Transverse colon (tissue), 4 donors: ENCODE measurements at regions not wholly inside any gene's neighbourhood (a gene's known extent, or its start where the extent isn't known, plus 50 kb on each side); places are given as distances from the start of the nearest gene placed in this dataset.

ENCODE experiments used
- CTCF ChIP-seq, 5 experiments: fragments of 200-600 bp in 3 of 5; fragments of 450-650 bp in 2 of 5; sonication (generic) in 3 of 5; IDR thresholded peaks; 1 replicate in 2 of 5; 2 replicates in 3 of 5; pipeline ENCODE4 v1.5.1; 2016 to 2017; ENCODE audit warnings: antibody characterized with exemption in 5 of 5, inconsistent platforms in 3 of 5, mild to moderate bottlenecking in 2 of 5, moderate library complexity in 1 of 5
- EP300 ChIP-seq: sonication (generic); formaldehyde crosslinking; IDR thresholded peaks from one replicate; pipeline ENCODE4 v1.6.1; 2017; ENCODE audit warnings: antibody characterized with exemption, low read depth
- POLR2A ChIP-seq: fragments of 450-650 bp; IDR thresholded peaks from one replicate; pipeline ENCODE4 v1.6.1; 2016; ENCODE audit warnings: antibody characterized with exemption, mild to moderate bottlenecking, moderate library complexity
- POLR2AphosphoS5 ChIP-seq, 3 donors: sonication (generic); formaldehyde crosslinking; IDR thresholded peaks; one replicate each; pipeline ENCODE4 v1.6.1; 2016; ENCODE audit warnings: antibody characterized with exemption in 3 of 3

GRCh38 chr7:33732462-33732861 is 172.9 kb upstream of the BMPER start:
- TF ChIP-seq CTCF (IDR thresholded peaks at IDR 0.05) (no peak), POLR2A (no peak), POLR2AphosphoS5 (IDR thresholded peaks at IDR 0.05) (no peak), EP300 (no peak)
